ENCODE measurements at regions not wholly inside any gene's neighbourhood (a gene's known extent, or its start where the extent isn't known, plus 50 kb on each side); places are given as distances from the start of the nearest gene placed in this dataset.
"Not testable (repeated sequence)": the region's sequence is repeated elsewhere in the genome, so short reads cannot be mapped to it uniquely, and the experiment has no call there.

DNA sequence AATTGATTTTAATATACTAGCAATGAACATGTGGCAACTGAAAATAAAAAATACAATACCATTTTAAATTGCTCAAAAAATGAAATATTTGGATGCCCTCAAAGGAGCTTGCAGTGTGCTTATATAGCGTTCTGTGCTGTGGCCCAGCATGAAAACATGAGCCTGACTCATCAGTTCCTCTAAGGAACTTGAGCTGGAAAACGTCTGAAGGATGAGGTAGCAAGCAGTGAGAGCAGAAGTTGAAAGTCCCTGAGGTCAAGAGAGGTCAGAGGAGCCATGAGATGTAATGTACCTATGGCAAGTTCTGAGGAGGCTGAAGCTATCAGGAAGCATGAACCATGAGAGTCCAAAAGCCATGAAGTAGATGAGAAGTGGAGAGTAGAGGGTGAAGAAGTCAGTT lies 59.7 kb downstream of the HMGB3 start:
- no peak for DNase-seq (ENCODE audit: low read depth)
- TF ChIP-seq, protein P1, sequence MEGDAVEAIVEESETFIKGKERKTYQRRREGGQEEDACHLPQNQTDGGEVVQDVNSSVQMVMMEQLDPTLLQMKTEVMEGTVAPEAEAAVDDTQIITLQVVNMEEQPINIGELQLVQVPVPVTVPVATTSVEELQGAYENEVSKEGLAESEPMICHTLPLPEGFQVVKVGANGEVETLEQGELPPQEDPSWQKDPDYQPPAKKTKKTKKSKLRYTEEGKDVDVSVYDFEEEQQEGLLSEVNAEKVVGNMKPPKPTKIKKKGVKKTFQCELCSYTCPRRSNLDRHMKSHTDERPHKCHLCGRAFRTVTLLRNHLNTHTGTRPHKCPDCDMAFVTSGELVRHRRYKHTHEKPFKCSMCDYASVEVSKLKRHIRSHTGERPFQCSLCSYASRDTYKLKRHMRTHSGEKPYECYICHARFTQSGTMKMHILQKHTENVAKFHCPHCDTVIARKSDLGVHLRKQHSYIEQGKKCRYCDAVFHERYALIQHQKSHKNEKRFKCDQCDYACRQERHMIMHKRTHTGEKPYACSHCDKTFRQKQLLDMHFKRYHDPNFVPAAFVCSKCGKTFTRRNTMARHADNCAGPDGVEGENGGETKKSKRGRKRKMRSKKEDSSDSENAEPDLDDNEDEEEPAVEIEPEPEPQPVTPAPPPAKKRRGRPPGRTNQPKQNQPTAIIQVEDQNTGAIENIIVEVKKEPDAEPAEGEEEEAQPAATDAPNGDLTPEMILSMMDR (IDR thresholded peaks at IDR 0.05; ENCODE audit: insufficient read depth, low read depth, low read length) = no peak
- no peak overlapping the region for H3K4me3 ChIP-seq (ENCODE audit: low read depth, low read length)

DNA sequence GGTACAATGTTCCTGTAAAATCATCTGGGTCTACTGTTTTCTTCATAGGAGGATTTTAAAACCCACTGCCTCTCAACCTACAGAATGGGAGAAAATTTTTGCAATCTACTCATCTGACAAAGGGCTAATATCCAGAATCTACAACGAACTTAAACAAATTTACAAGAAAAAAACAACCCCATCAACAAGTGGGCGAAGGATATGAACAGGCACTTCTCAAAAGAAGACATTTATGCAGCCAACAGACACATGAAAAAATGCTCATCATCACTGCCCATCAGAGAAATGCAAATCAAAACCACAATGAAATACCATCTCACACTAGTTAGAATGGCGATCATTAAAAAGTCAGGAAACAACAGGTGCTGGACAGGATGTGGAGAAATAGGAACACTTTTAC lies 83.2 kb downstream of the HMGB3 start:
- H3K4me3 ChIP-seq (ENCODE audit: low read depth, low read length); DNase-seq (ENCODE audit: low read depth): not testable (repeated sequence)

DNA sequence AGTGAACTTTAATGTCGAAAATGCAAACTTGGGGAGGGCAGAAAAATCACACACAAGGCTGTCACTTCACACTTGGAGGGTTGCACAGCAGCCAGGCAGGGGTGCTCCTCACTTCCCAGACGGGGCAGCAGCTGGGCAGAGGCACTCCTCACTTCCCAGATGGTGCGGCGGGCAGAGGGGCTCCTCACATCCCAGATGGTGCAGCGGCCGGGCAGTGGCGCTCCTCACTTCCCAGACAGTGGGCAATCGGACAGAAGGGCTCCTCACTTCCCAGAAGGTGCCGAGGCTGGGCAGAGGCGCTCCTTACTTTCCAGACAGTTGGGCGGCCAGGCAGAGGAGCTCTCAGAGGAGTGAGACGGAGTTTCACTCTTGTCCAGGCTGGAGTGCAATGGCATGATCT lies 90.6 kb downstream of the HMGB3 start:
- no peak overlapping the region for H3K4me3 ChIP-seq (ENCODE audit: low read depth, low read length)
- TF ChIP-seq, protein P1 (IDR thresholded peaks at IDR 0.05; ENCODE audit: insufficient read depth, low read depth, low read length) = no peak
- no peak for DNase-seq (ENCODE audit: low read depth)

DNA sequence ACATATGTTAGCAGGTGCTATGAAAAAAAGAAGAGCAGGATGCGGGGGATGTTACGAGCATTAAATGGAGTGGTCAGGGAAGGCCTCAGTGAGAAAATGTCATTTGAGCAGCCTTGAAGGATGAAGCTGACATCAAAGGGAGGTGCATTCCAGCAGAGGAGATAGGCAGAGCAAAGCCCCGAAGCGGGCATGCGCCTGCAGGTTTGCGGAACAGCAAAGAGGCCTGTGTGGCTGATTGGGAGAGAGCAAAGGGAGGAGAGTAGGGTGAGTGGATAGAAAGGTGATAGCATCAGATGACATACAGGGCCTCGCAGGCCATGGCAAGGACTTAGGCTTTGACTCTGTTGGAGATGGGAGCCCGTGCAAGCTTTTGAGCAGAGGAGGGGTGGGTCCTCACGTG lies 95.4 kb upstream of the GPR50 start:
- TF ChIP-seq, protein P1 (IDR thresholded peaks at IDR 0.05; ENCODE audit: insufficient read depth, low read depth, low read length) = no peak
- no peak for DNase-seq (ENCODE audit: low read depth)
- H3K4me3 ChIP-seq (ENCODE audit: low read depth, low read length) = no peak overlapping the region

DNA sequence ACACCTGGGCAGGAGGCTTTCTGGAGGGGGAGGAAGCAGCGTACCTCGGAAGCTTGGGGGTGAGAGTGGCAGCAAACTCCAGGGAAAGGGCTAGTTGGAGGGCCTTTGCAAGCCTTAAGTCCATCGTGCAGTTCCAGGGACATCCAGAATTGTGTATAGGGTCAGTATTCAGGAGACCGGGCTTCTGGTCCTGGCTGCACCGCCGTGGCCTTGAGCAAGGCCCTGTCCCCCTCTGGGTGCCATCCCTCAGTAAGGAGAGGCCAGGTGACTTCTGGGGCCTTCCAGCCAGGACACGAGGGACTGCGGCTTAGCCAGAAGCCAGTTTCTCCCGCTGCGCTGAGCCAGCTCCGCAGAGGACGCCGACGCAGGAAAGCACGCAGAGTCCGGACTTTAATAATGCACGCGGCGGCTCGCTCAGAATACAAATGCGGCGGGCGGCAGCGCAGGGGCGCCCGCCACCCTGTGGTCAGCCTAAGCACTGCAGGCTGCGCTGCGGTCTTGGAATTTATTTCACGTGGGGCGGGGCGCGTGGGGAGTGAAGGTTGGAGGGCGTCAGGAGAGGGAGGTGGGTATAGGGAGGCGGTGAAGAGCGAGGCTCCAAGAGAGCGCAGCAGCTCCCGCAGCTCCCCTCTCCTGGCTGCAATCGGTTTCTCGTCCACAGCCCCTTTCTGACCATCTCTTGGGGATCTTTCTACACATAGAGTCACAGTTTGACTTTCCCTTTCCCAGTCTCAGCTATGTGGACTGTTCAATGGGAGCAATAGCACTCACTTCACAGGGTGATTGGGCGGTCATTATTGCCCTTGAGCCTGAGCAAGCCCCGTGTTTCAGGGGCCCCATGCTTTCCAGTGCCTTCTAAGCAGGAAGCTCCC lies 94.1 kb upstream of the GPR50 start:
- TF ChIP-seq, protein P1 (IDR thresholded peaks at IDR 0.05; ENCODE audit: insufficient read depth, low read depth, low read length) = peak; percentile 78
- peak; percentile 37 for DNase-seq (ENCODE audit: low read depth)
- peak overlapping the region; percentile 25 for H3K4me3 ChIP-seq (ENCODE audit: low read depth, low read length)

DNA sequence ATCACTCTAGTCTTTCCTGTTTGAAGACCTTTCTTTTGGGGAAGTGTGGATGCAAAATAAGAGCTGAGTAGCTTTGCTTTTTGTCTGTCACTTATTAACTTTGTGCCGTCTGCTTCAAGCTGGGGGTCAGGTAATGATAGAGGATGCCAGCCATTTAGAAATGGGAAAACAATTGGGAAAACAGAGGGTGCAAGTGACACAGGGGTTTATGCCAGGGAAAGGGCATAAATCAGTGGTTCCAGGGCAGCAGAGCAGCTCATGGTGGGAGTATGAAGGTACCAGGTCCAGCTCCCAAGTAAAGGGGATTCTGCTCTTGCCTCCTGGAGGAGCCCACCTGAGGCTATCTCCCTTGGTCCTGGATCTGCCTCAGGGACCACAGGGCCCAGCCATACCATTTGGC lies 91.9 kb upstream of the GPR50 start:
- H3K4me3 ChIP-seq (ENCODE audit: low read depth, low read length) = no peak overlapping the region
- no peak for DNase-seq (ENCODE audit: low read depth)
- TF ChIP-seq, protein P1 (IDR thresholded peaks at IDR 0.05; ENCODE audit: insufficient read depth, low read depth, low read length) = no peak

DNA sequence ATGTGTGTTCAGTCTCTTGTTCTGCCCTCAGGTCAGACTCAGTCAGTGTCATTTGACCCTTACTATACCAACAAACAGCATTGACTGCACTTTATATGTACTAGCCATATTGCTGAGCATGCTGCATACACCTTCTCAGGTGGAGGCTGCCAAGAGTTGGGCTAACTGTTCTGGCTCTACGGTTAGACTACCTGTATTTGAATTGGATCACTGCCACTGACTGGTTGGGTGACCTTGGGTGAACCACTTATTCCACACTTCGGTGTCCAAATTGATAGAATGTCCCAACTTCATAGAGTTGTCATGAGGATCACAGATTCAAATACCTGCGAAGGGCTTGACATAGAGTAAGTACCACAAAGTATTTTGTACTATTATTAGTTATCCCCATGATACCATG lies 91.2 kb upstream of the GPR50 start:
- no peak for DNase-seq (ENCODE audit: low read depth)
- TF ChIP-seq, protein P1 (IDR thresholded peaks at IDR 0.05; ENCODE audit: insufficient read depth, low read depth, low read length) = no peak
- no peak overlapping the region for H3K4me3 ChIP-seq (ENCODE audit: low read depth, low read length)
